Activated T-cell treated with anti-CD3 and anti-CD28 coated beads, Interleukin-2, amount 50 U/mL, for 48 hours (primary cell): ENCODE measurements at regions not wholly inside any gene's neighbourhood (a gene's known extent, or its start where the extent isn't known, plus 50 kb on each side); places are given as distances from the start of the nearest gene placed in this dataset.

Source experiments
- DNase-seq, 2 experiments: peaks; one replicate each; pipeline ENCODE4 v3.0.0-alpha.2; 2020

- DNase-seq: no peak
These were observed 270.5 kb upstream of the SORL1-AS1 start for GRCh38 chr11:121723246-121723741.

- DNase-seq: peak in 1 of 2 experiments; percentile 19
These were observed 269.9 kb upstream of the SORL1-AS1 start for GRCh38 chr11:121722431-121723245.

GRCh38 chr11:121721961-121722360 is 269.2 kb upstream of the SORL1-AS1 start:
- DNase-seq: no peak

- DNase-seq: no peak
These were observed 268.7 kb upstream of the SORL1-AS1 start for GRCh38 chr11:121721448-121721847.

- no peak for DNase-seq
These were observed 264.5 kb upstream of the SORL1-AS1 start for GRCh38 chr11:121717296-121717695.

GRCh38 chr11:121716060-121716459 is 263.3 kb upstream of the SORL1-AS1 start:
- no peak for DNase-seq

- no peak for DNase-seq
These were observed 262.6 kb upstream of the SORL1-AS1 start for GRCh38 chr11:121715405-121715804.

GRCh38 chr11:121714351-121714750 is 261.6 kb upstream of the SORL1-AS1 start:
- DNase-seq: no peak

- DNase-seq: no peak
These were observed 259.2 kb upstream of the SORL1-AS1 start for GRCh38 chr11:121711939-121712338.

- no peak for DNase-seq
These were observed 258.5 kb upstream of the SORL1-AS1 start for GRCh38 chr11:121711236-121711635.

- no peak for DNase-seq
These were observed 254.2 kb upstream of the SORL1-AS1 start for GRCh38 chr11:121706884-121707420.

GRCh38 chr11:121703201-121703600 is 250.4 kb upstream of the SORL1-AS1 start:
- no peak for DNase-seq

- DNase-seq: no peak
These were observed 248.2 kb upstream of the SORL1-AS1 start for GRCh38 chr11:121700968-121701367.

- DNase-seq: no peak
These were observed 247.0 kb upstream of the SORL1-AS1 start for GRCh38 chr11:121699801-121700200.

- no peak for DNase-seq
These were observed 244.3 kb upstream of the SORL1-AS1 start for GRCh38 chr11:121696931-121697670.

- no peak for DNase-seq
These were observed 243.6 kb upstream of the SORL1-AS1 start for GRCh38 chr11:121696177-121696871.

GRCh38 chr11:121692236-121692635 is 239.5 kb upstream of the SORL1-AS1 start:
- no peak for DNase-seq

- DNase-seq: no peak
These were observed 236.3 kb upstream of the SORL1-AS1 start for GRCh38 chr11:121688860-121689614.

GRCh38 chr11:121688055-121688491 is 235.3 kb upstream of the SORL1-AS1 start:
- DNase-seq: no peak

GRCh38 chr11:121683791-121684190 is 231.0 kb upstream of the SORL1-AS1 start:
- DNase-seq: no peak
